ENCODE measurements at regions not wholly inside any gene's neighbourhood (a gene's known extent, or its start where the extent isn't known, plus 50 kb on each side); places are given as distances from the start of the nearest gene placed in this dataset.

GRCh38 chr6:82084324-82084920, 163.1 kb downstream of the IBTK start:
- DNase-seq (ENCODE audit: low read depth) = no peak
- no peak for TF ChIP-seq CTCF (IDR thresholded peaks at IDR 0.05; ENCODE audit: insufficient read depth, low read length)
- no peak overlapping the region for H3K4me3 ChIP-seq (ENCODE audit: low read depth, low read length)

GRCh38 chr6:82083646-82084045, 163.9 kb downstream of the IBTK start:
- peak; percentile 46 for DNase-seq (ENCODE audit: low read depth)
- H3K4me3 ChIP-seq (ENCODE audit: low read depth, low read length) = no peak overlapping the region
- TF ChIP-seq CTCF (IDR thresholded peaks at IDR 0.05; ENCODE audit: insufficient read depth, low read length) = no peak

- DNase-seq (ENCODE audit: low read depth) = no peak
- no peak overlapping the region for H3K4me3 ChIP-seq (ENCODE audit: low read depth, low read length)
- TF ChIP-seq CTCF (IDR thresholded peaks at IDR 0.05; ENCODE audit: insufficient read depth, low read length) = no peak
Observed at GRCh38 chr6:82080767-82081166, 166.8 kb downstream of the IBTK start.

- no peak for DNase-seq (ENCODE audit: low read depth)
- no peak overlapping the region for H3K4me3 ChIP-seq (ENCODE audit: low read depth, low read length)
- no peak for TF ChIP-seq CTCF (IDR thresholded peaks at IDR 0.05; ENCODE audit: insufficient read depth, low read length)
Observed at GRCh38 chr6:82078286-82078908, 169.1 kb downstream of the IBTK start.

- no peak for TF ChIP-seq CTCF (IDR thresholded peaks at IDR 0.05; ENCODE audit: insufficient read depth, low read length)
- DNase-seq (ENCODE audit: low read depth) = peak; percentile 45
- no peak overlapping the region for H3K4me3 ChIP-seq (ENCODE audit: low read depth, low read length)
Observed at GRCh38 chr6:82076916-82077315, 170.6 kb downstream of the IBTK start.

GRCh38 chr6:82074556-82074955, 173.0 kb downstream of the IBTK start:
- TF ChIP-seq CTCF (IDR thresholded peaks at IDR 0.05; ENCODE audit: insufficient read depth, low read length) = no peak
- no peak overlapping the region for H3K4me3 ChIP-seq (ENCODE audit: low read depth, low read length)
- peak; percentile 36 for DNase-seq (ENCODE audit: low read depth)

GRCh38 chr6:82073484-82073883, 174.1 kb downstream of the IBTK start:
- no peak for DNase-seq (ENCODE audit: low read depth)
- no peak overlapping the region for H3K4me3 ChIP-seq (ENCODE audit: low read depth, low read length)
- TF ChIP-seq CTCF (IDR thresholded peaks at IDR 0.05; ENCODE audit: insufficient read depth, low read length) = no peak
